Motor neuron (in vitro differentiated cells): ENCODE measurements at regions not wholly inside any gene's neighbourhood (a gene's known extent, or its start where the extent isn't known, plus 50 kb on each side); places are given as distances from the start of the nearest gene placed in this dataset.
"Not testable (repeated sequence)": the region's sequence is repeated elsewhere in the genome, so short reads cannot be mapped to it uniquely, and the experiment has no call there.

Source experiments
- ATAC-seq, 8 experiments: fragments of 200-7000 bp; cut with Tn5 transposase; replicated peaks in 6 of 8; 2 replicates each; pipeline ENCODE4 v1.8.0; 2021; ENCODE audit warnings: mild to moderate bottlenecking in 8 of 8, moderate library complexity in 8 of 8
- H3K27ac ChIP-seq, 2 donors: fragments of 250-450 bp; sonication (Bioruptor Pico); 2 replicates each; pipeline ENCODE4 v1.9.0; 2021; ENCODE audit warnings: antibody characterized with exemption in 2 of 2, mild to moderate bottlenecking in 2 of 2, moderate library complexity in 1 of 2
- H3K4me1 ChIP-seq, 2 donors: fragments of 250-450 bp; sonication (Bioruptor Pico); replicated peaks in 1 of 2; 2 replicates each; pipeline ENCODE4 v1.6.1; 2021; ENCODE audit warnings: antibody characterized with exemption in 2 of 2, mild to moderate bottlenecking in 2 of 2, moderate library complexity in 1 of 2
- H3K4me3 ChIP-seq, 5 donors: fragments of 250-450 bp; sonication (Bioruptor Pico); 2 replicates each; pipeline ENCODE4 v1.9.0; 2021; ENCODE audit warnings: antibody characterized with exemption in 5 of 5, mild to moderate bottlenecking in 5 of 5, moderate library complexity in 4 of 5
- whole genome bisulfite sequencing, 10 experiments: fragments of 450-650 bp; shearing (Covaris generic); methylation state at CpG; one replicate each; pipeline ENCODE4 v1.0.0; 2022; 5-methylcytosine and 5-hydroxymethylcytosine counted together
- in situ Hi-C, 9 experiments: fragments of 400-800 bp; cut with MboI; loops; one replicate each; pipeline ENCODE4 v1.15.0; 2021; ENCODE audit warnings: low sequenced_read_pairs in 9 of 9, low pct_unique_long_range_greater_than_20kb in 2 of 9; ENCODE audit not compliant: unreplicated experiment in 9 of 9

DNA sequence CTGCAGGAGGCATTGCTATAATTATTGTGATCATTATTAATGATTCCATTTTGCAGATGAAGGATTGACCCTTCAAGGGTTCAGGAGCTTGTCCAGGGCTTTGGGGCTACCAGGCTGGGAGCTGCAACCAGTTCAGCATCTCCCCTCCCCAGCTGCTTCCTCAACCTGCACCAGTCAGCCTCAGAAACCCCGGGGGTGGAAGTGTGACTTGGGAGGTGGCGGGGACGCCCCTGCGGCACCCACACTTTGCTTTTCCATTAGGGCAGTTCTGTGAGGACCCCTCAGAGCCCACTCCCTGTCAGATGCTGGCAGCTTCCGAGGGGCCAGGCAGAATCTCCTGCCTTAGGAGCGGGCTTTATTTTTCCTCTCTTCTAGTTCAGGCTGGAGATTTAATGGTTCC is 85.6 kb downstream of the OLFM1 start:
- 90% methylated on average over 2 of the region's 6 CpGs; no CpG with 5 or more reads in 9 of the 10 experiments for WGBS, 10 experiments
- no peak overlapping the region for H3K27ac ChIP-seq
- in situ Hi-C loops, result no loop called here
- no peak overlapping the region for H3K4me3 ChIP-seq
- no peak for ATAC-seq
- H3K4me1 ChIP-seq, result peaks cover 17 to 27% of the 10 kb centered on the region in 2 donors

DNA sequence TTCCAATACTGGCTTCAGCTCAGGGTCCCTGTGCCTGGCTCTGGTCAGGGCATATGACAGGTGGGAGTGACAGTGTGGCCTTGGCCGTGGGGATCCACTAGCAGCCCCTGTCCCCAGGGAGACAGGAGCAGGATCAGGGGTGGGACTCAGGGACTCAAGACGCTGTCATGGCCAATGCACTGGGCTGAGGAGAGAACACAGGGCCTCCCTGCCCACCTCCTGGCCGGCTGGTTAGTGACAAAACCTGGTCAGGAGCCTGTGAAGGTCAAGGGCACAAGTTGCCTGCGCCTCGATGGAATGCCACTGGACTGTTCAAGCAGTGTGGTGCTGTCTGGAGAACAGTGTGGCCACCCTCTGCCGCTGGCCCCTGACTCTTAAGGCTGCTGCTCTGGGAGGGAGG is 86.8 kb downstream of the OLFM1 start:
- Histone ChIP-seq H3K4me3 (no peak overlapping the region), H3K4me1 (peaks cover 5 to 19% of the 10 kb centered on the region in 2 donors), H3K27ac (no peak overlapping the region)
- WGBS, 10 experiments, result 0 to 78% (median 37%) methylated on average over 1 to 4 of the region's 6 CpGs; no CpG with 5 or more reads in 4 of the 10 experiments
- in situ Hi-C loops, result no loop called here
- peak in 4 of 8 experiments; percentile 20 to 59 (median 28) for ATAC-seq

DNA sequence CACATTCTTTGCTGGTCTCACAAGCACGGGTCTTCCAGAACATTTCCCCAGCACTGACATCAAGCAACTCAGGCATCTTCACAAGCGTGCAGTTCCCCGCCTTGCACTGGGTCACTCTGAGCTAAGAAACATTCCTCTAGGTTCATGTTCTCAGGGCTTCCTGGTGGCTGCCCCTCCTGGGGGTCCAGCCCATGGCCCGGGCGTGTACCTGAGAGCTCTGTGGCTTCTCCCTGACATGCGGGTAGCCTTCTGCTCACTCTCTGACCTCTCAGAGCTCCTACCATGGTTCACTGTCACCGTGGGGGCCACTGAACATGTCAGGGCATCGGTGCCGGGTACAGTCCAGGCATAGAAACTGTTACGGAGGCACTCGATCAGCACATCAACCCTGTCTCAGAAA is 87.5 kb downstream of the OLFM1 start:
- in situ Hi-C loops, result no loop called here
- no peak overlapping the region for H3K4me3 ChIP-seq
- no peak overlapping the region for H3K27ac ChIP-seq
- no peak for ATAC-seq
- WGBS, 10 experiments, result 0 to 87% (median 73%) methylated on average over 1 to 8 of the region's 11 CpGs; no CpG with 5 or more reads in 3 of the 10 experiments
- H3K4me1 ChIP-seq, result peaks cover 4 to 17% of the 10 kb centered on the region in 2 donors

DNA sequence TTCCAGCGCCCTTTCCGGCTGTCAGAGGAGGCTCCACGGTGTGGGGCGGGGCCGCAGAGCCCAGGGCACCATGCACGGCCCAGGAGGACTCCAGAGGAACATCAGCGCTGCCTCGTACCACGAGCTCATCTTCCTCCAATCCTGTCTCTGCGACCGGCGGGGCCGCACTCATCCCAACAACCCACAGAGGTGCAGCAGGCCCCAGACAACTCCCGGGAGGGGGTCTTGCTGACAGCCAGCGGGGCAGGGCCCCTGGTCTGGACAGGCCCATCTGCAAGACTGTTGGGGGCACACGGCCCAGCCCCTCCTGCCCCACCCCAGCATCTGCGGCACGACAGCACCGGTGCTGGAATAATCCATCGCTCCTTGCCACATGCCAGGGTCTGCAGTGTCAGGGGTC is 88.8 kb downstream of the OLFM1 start:
- WGBS, 10 experiments, result 0 to 70% (median 49%) methylated on average over 1 to 4 of the region's 20 CpGs; no CpG with 5 or more reads in 6 of the 10 experiments
- ATAC-seq, result no peak
- no peak overlapping the region for H3K4me3 ChIP-seq
- in situ Hi-C loops, result no loop called here
- H3K27ac ChIP-seq, result no peak overlapping the region
- H3K4me1 ChIP-seq, result peaks cover 0 to 17% of the 10 kb centered on the region in 2 donors

DNA sequence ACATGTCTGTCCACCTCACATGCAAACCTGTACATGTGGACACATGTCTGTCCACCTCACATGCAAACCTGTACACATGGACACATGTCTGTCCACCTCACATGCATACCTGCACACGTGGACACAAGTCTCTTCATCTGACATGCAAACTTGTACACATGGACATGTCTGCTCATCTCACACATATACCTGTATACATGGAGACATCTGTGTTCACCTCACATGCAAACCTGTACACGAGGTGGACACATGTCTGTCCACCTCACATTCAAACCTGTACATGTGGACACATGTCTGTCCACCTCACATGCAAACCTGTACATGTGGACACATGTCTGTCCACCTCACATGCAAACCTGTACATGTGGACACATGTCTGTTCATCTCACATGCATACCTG is 90.1 kb downstream of the OLFM1 start:
- H3K4me3 ChIP-seq, in situ Hi-C loops, H3K27ac ChIP-seq, ATAC-seq: not testable (repeated sequence)
- H3K4me1 ChIP-seq, result peaks cover under 1 to 20% of the 10 kb centered on the region in 2 donors
- WGBS, 10 experiments, result no CpG with 5 or more reads among the region's 2 CpGs

DNA sequence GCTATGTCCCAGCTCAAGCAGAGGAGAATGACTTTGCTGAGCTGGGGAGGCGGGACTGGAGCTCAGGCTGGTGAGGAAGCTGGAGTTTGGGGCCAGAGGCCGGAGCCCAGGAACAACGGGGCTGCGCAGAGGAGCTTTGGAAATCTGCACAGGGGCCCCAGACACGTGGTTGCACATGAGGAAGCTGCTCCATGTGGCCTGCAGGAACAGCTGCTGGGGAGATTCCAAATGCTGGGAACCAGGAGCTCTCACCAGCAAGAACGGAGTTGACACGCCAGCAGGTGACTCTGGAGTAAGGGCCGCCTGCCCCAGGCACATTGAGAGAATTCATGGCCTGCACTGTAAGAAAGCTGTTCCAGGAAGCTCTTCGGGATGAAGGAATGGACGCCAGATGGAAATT is 91.0 kb downstream of the OLFM1 start:
- WGBS, 10 experiments, result 7 to 86% (median 75%) methylated on average over 1 to 8 of the region's 10 CpGs; no CpG with 5 or more reads in 3 of the 10 experiments
- Histone ChIP-seq H3K4me1 (peaks cover 10 to 30% of the 10 kb centered on the region in 2 donors), H3K4me3 (no peak overlapping the region), H3K27ac (no peak overlapping the region)
- in situ Hi-C loops, result no loop called here
- peak in 1 of 8 experiments; percentile 12 for ATAC-seq

GRCh38 chr9:135179041-135179440 is 91.6 kb downstream of the OLFM1 start:
- ATAC-seq, result no peak
- in situ Hi-C loops, result no loop called here
- peaks cover 15 to 33% of the 10 kb centered on the region in 2 donors for H3K4me1 ChIP-seq
- no peak overlapping the region for H3K27ac ChIP-seq
- WGBS, 10 experiments, result 80 to 100% methylated on average over 1 to 3 of the region's 10 CpGs; no CpG with 5 or more reads in 8 of the 10 experiments
- no peak overlapping the region for H3K4me3 ChIP-seq

DNA sequence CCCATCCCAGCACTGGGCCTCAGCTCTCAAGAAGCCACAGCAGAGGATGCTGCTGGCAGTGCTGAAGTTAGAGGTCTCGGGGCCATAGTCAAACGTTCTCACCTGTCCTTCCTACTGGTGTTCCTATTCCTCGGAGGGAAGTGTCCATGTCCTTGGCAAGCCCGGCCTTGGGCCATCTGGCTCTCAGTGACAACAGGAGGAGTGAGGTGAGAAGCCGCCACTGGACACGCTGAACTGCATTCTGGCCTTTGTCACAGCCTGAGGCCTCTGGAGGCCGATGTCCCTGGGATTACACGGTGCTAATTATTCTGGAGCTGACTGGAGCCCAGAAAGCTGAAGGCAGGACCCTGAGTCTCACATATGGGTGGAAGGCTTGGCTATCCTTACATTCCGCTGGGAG is 92.5 kb downstream of the OLFM1 start:
- Histone ChIP-seq H3K27ac (no peak overlapping the region), H3K4me3 (no peak overlapping the region), H3K4me1 (peaks cover 25 to 42% of the 10 kb centered on the region in 2 donors)
- WGBS, 10 experiments, result 80 to 96% (median 89%) methylated on average over 1 to 6 of the region's 9 CpGs; no CpG with 5 or more reads in 6 of the 10 experiments
- in situ Hi-C loops, result no loop called here
- ATAC-seq, result no peak

DNA sequence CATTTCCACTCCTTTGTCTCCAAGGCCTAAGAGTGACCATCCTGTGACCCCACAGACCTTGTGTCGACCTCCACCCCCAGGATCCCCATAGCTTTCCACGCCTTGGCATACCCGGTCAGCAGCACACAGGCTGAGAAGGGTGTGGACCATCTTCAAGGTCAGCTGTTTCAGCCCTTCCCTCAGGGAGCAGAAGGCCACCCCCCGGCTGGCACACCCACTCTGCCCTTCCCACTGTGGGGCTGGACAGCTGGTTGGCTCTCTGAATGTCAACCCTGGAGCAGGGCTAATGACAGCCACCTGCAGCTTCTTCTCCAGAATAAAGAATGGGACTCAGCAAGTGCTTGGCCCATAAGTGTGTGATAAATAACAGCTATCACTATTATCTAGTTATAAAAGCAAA is 93.1 kb downstream of the OLFM1 start:
- Histone ChIP-seq H3K27ac (no peak overlapping the region), H3K4me1 (peaks cover 31 to 48% of the 10 kb centered on the region in 2 donors), H3K4me3 (no peak overlapping the region)
- in situ Hi-C loops, result no loop called here
- ATAC-seq, result peak in 2 of 8 experiments; percentile 34 to 69
- WGBS, 10 experiments, result 21 to 80% (median 55%) methylated on average over 1 to 3 of the region's 4 CpGs; no CpG with 5 or more reads in 7 of the 10 experiments

- Histone ChIP-seq H3K4me1 (peaks cover 38 to 55% of the 10 kb centered on the region in 2 donors), H3K4me3 (no peak overlapping the region), H3K27ac (no peak overlapping the region)
- in situ Hi-C loops, result no loop called here
- 60 to 100% (median 87%) methylated on average over 1 to 3 of the region's 11 CpGs; no CpG with 5 or more reads in 7 of the 10 experiments for WGBS, 10 experiments
- ATAC-seq, result no peak
Observed at GRCh38 chr9:135181336-135181735, 93.9 kb downstream of the OLFM1 start.

DNA sequence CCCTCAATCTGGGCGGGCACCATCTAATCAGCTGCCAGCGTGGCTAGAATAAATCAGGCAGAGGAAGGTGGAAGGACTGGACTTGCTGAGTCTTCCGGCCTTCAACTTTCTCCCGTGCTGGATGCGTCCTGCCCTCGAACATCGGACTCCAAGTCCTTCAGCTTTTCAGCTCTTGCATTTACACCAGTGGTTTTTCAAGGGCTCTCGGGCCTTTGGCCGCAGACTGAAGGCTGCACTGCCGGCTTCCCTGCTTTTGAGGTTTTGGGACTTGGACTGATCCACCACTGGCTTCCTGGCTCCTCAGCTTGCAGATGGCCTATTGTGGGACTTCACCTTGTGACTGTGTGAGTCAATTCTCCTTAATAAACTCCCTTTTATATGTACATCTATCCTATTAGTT is 94.4 kb downstream of the OLFM1 start:
- H3K4me3 ChIP-seq, ATAC-seq, H3K27ac ChIP-seq, in situ Hi-C loops: not testable (repeated sequence)
- 76 to 100% (median 100%) methylated on average over 1 to 6 of the region's 10 CpGs; no CpG with 5 or more reads in 5 of the 10 experiments for WGBS, 10 experiments
- peaks cover 43 to 60% of the 10 kb centered on the region in 2 donors for H3K4me1 ChIP-seq

DNA sequence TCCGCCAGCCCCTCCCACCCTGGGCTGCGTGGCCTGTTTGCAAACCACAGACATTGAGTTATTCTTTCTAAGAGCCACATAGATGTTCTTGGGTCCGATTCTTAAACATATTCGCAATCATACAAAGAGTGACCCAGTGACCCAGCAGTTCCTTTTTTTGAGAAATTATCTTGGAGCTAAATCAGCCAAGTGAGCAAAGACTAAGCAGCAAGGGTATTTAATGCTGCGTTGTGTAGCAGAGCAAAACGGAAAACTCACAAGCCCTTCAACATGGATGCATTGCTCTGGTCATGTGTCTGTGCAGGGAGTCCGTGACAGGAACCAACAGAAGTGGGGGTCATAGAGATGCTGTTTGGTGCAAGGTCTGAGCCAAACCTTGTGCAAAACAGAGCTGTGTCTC is 95.6 kb downstream of the OLFM1 start:
- Histone ChIP-seq H3K4me1 (peaks cover 54 to 70% of the 10 kb centered on the region in 2 donors), H3K4me3 (no peak overlapping the region), H3K27ac (peak overlapping the region; percentile 76 to 79)
- in situ Hi-C loops, result no loop called here
- no peak for ATAC-seq
- 48 to 72% (median 59%) methylated on average over 4 to 5 of the region's 7 CpGs; no CpG with 5 or more reads in 6 of the 10 experiments for WGBS, 10 experiments

GRCh38 chr9:135183528-135184180 is 96.2 kb downstream of the OLFM1 start:
- ATAC-seq, result peak in 5 of 8 experiments; percentile 67 to 74 (median 69)
- 0 to 50% (median 17%) methylated on average over 1 to 11 of the region's 12 CpGs; no CpG with 5 or more reads in 3 of the 10 experiments for WGBS, 10 experiments
- in situ Hi-C loops, result no loop called here
- H3K4me1 ChIP-seq, result peaks cover 54 to 70% of the 10 kb centered on the region in 2 donors
- H3K27ac ChIP-seq, result peak overlapping the region; percentile 76 to 79
- H3K4me3 ChIP-seq, result no peak overlapping the region
